Keratinocyte (primary cell): ENCODE measurements at regions not wholly inside any gene's neighbourhood (a gene's known extent, or its start where the extent isn't known, plus 50 kb on each side); places are given as distances from the start of the nearest gene placed in this dataset.

ENCODE experiments used
- DNase-seq: peaks from one replicate; pipeline ENCODE4 v3.0.0-alpha.2; 2011; ENCODE audit warnings: low read depth, missing footprints, low spot score
- FAIRE-seq: peaks from 2 replicates; lab custom pipeline; 2011; peaks lifted over from hg19 to GRCh38; lab: Jason Lieb, UNC
- H2AFZ ChIP-seq: 2 replicates; pipeline ENCODE4 v1.6.0; 2012; ENCODE audit warnings: low read length, control low read depth, inconsistent platforms; ENCODE audit not compliant: control insufficient read depth
- H3K27ac ChIP-seq: 2 replicates; pipeline ENCODE4 v1.5.1; 2011; ENCODE audit warnings: low read length; ENCODE audit not compliant: control insufficient read depth, insufficient read depth
- H3K27me3 ChIP-seq: 3 replicates; pipeline ENCODE4 v1.6.0; 2011; ENCODE audit warnings: low read length; ENCODE audit not compliant: control insufficient read depth, insufficient read depth; ENCODE audit errors: extremely low read depth
- H3K36me3 ChIP-seq, 2 experiments: 2 replicates in 1 of 2; 3 replicates in 1 of 2; pipeline ENCODE4 v1.5.1; 2011; ENCODE audit warnings: low read length in 2 of 2, mild to moderate bottlenecking in 1 of 2; ENCODE audit not compliant: control insufficient read depth in 2 of 2, insufficient read depth in 2 of 2; ENCODE audit errors: extremely low read depth in 1 of 2
- H3K4me1 ChIP-seq: 3 replicates; pipeline ENCODE4 v1.5.1; 2011; ENCODE audit warnings: low read length; ENCODE audit not compliant: control insufficient read depth, insufficient read depth; ENCODE audit errors: extremely low read depth
- H3K4me2 ChIP-seq: 3 replicates; pipeline ENCODE4 v1.6.0; 2011; ENCODE audit warnings: low read depth, low read length; ENCODE audit not compliant: control insufficient read depth, insufficient read depth; ENCODE audit errors: extremely low read depth
- H3K4me3 ChIP-seq, 3 experiments: fragments of 200-600 bp in 1 of 3; sonication (generic) in 1 of 3; 2 replicates in 2 of 3; 3 replicates in 1 of 3; pipeline ENCODE4 v1.5.1; 2011 to 2016; ENCODE audit warnings: low read length in 3 of 3, mild to moderate bottlenecking in 3 of 3, control low read depth in 2 of 3, inconsistent platforms in 1 of 3, low read depth in 1 of 3, mixed read lengths in 1 of 3, mixed run types in 1 of 3, moderate library complexity in 1 of 3; ENCODE audit not compliant: control insufficient read depth in 2 of 3, insufficient read depth in 2 of 3; ENCODE audit errors: extremely low read depth in 1 of 3
- H3K79me2 ChIP-seq: 2 replicates; pipeline ENCODE4 v1.6.0; 2012; ENCODE audit warnings: low read length; ENCODE audit not compliant: control insufficient read depth, insufficient read depth
- H3K9ac ChIP-seq: 3 replicates; pipeline ENCODE4 v1.6.0; 2011; ENCODE audit warnings: low read length; ENCODE audit not compliant: control insufficient read depth, insufficient read depth; ENCODE audit errors: extremely low read depth
- H3K9me1 ChIP-seq: 3 replicates; pipeline ENCODE4 v1.6.0; 2011; ENCODE audit warnings: low read length; ENCODE audit not compliant: control insufficient read depth, insufficient read depth; ENCODE audit errors: extremely low read depth
- H3K9me3 ChIP-seq: 2 replicates; pipeline ENCODE4 v1.5.1; 2012; ENCODE audit warnings: low read depth, low read length; ENCODE audit not compliant: control insufficient read depth
- H4K20me1 ChIP-seq: 3 replicates; pipeline ENCODE4 v1.6.0; 2011; ENCODE audit warnings: low read length; ENCODE audit not compliant: control insufficient read depth, insufficient read depth; ENCODE audit errors: extremely low read depth
- CTCF ChIP-seq, 3 experiments: IDR thresholded peaks in 1 of 3; conservative IDR thresholded peaks in 1 of 3; optimal IDR thresholded peaks in 1 of 3; 2 replicates in 2 of 3; 3 replicates in 1 of 3; pipeline versions ENCODE3 to v1.5.1; 2011; ENCODE audit warnings: low read length in 3 of 3, mild to moderate bottlenecking in 3 of 3, moderate library complexity in 2 of 3, control low read depth in 1 of 3, inconsistent platforms in 1 of 3; ENCODE audit not compliant: insufficient read depth in 2 of 3; ENCODE audit errors: extremely low read depth in 1 of 3
- EZH2 ChIP-seq: IDR thresholded peaks from one replicate; pipeline ENCODE4 v1.6.1; 2012; ENCODE audit warnings: inconsistent platforms, mild to moderate bottlenecking, low read length, moderate library complexity
- dilution Hi-C: fragments of 300-500 bp; cut with MboI; formaldehyde crosslinking; loops from one replicate; pipeline ENCODE4 v1.7.0; 2020; ENCODE audit warnings: low sequenced_read_pairs; ENCODE audit not compliant: extremely low pct_ligation_motif_present

GRCh38 chr13:107736731-107737130 lies 478.6 kb downstream of the LIG4 start:
- FAIRE-seq, result no peak

DNA sequence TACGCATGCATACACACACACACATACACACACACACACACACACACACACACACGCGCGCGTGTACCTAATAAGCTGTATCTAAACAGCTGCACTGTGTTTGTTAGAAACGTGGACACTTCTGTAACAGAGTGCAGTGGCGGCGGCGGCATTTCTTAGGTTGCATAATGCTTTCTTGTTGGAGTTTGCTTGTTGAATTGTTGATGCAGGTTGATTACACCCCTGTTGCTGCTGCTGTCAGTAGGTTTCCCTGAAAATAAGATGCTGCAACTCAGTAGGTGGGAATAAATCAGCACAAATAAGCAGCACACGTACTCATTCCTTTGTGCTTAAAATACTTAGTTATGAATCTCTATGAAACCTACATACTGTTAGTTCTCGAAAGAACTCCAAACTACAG lies 479.2 kb downstream of the LIG4 start:
- Histone ChIP-seq H3K36me3 (no peaks in the 10 kb centered on the region), H3K27ac (no peak overlapping the region), H3K4me2 (no peak overlapping the region), H2AFZ (no peak overlapping the region), H3K4me3 (no peak overlapping the region), H3K79me2 (no peaks in the 10 kb centered on the region), H3K4me1 (no peaks in the 10 kb centered on the region), H3K9me3 (no peaks in the 10 kb centered on the region), H4K20me1 (no peaks in the 10 kb centered on the region), H3K27me3 (no peaks in the 10 kb centered on the region), H3K9ac (no peak overlapping the region), H3K9me1 (no peaks in the 10 kb centered on the region)
- no peak for FAIRE-seq
- dilution Hi-C loops, result no loop called here
- no peak for TF ChIP-seq CTCF (optimal IDR thresholded peaks at IDR 0.05 in 1 of 3, IDR thresholded peaks at IDR 0.05 in 1 of 3, conservative IDR thresholded peaks at IDR 0.05 in 1 of 3; ENCODE audit: extremely low read depth in 1 of 3, insufficient read depth in 2 of 3, low read length in 3 of 3)
- TF ChIP-seq EZH2, result no peak
- no peak for DNase-seq

More at GRCh38 chr13:107736731-107737130, 478.6 kb downstream of the LIG4 start:
- H3K36me3 ChIP-seq, result no peaks in the 10 kb centered on the region
- no peaks in the 10 kb centered on the region for H3K79me2 ChIP-seq
- no peak for DNase-seq
- no peak overlapping the region for H3K9ac ChIP-seq
- H3K27ac ChIP-seq, result no peak overlapping the region
- H3K9me1 ChIP-seq, result no peaks in the 10 kb centered on the region
- no peaks in the 10 kb centered on the region for H3K9me3 ChIP-seq
- no peaks in the 10 kb centered on the region for H4K20me1 ChIP-seq
- H3K4me1 ChIP-seq, result no peaks in the 10 kb centered on the region
- TF ChIP-seq EZH2 (no peak), CTCF (optimal IDR thresholded peaks at IDR 0.05 in 1 of 3, IDR thresholded peaks at IDR 0.05 in 1 of 3, conservative IDR thresholded peaks at IDR 0.05 in 1 of 3; ENCODE audit: extremely low read depth in 1 of 3, insufficient read depth in 2 of 3, low read length in 3 of 3) (no peak)
- dilution Hi-C loops, result no loop called here
- no peak overlapping the region for H2AFZ ChIP-seq
- no peaks in the 10 kb centered on the region for H3K27me3 ChIP-seq
- H3K4me3 ChIP-seq, result no peak overlapping the region
- no peak overlapping the region for H3K4me2 ChIP-seq
